PC-3 (cell line): ENCODE measurements at regions not wholly inside any gene's neighbourhood (a gene's known extent, or its start where the extent isn't known, plus 50 kb on each side); places are given as distances from the start of the nearest gene placed in this dataset.

ENCODE experiments used
- ATAC-seq: fragments of 200-7000 bp; cut with Tn5 transposase; 2 replicates; pipeline ENCODE4 v1.9.1; 2020; ENCODE audit warnings: mild to moderate bottlenecking, moderate library complexity
- BruUV-seq: library from RNA; stranded (reverse); fragments of 400-500 nt; replicated peaks from 2 replicates; lab custom pipeline; 2021; lab: Mats Ljungman, UMichigan
- CTCF ChIA-PET: fragments of 300-600 bp; sonication (Branson Sonifier 250); formaldehyde crosslinking; loops from one replicate; lab custom pipeline; 2022; ENCODE audit warnings: antibody characterized with exemption; lab: Charles Lee
- POLR2A ChIA-PET: fragments of 300-600 bp; sonication (Branson Sonifier 250); formaldehyde crosslinking; loops from one replicate; lab custom pipeline; 2022; ENCODE audit warnings: antibody characterized with exemption; ENCODE audit not compliant: unreplicated experiment; lab: Charles Lee
- DNase-seq: peaks from one replicate; pipeline ENCODE4 v3.0.0-alpha.2; 2015
- H2AFZ ChIP-seq: fragments of 300-600 bp; sonication (generic); 2 replicates; pipeline ENCODE4 v1.6.0; 2016; ENCODE audit warnings: antibody characterized with exemption, low read length
- H3F3A ChIP-seq: fragments of 300-600 bp; sonication (generic); one replicate; pipeline ENCODE4 v1.6.0; 2017; ENCODE audit warnings: antibody characterized with exemption, low read length, control low read depth, mild to moderate bottlenecking; ENCODE audit not compliant: unreplicated experiment
- H3K27ac ChIP-seq: fragments of 300-600 bp; sonication (generic); 2 replicates; pipeline ENCODE4 v1.5.1; 2016; ENCODE audit warnings: mild to moderate bottlenecking, low read length
- H3K27me3 ChIP-seq: fragments of 300-600 bp; sonication (generic); 2 replicates; pipeline ENCODE4 v1.6.1; 2016; ENCODE audit warnings: low read length, mixed read lengths
- H3K36me3 ChIP-seq: fragments of 300-600 bp; sonication (generic); 2 replicates; pipeline ENCODE4 v1.6.1; 2016; ENCODE audit warnings: low read depth, mixed run types, low read length, mixed read lengths
- H3K4me1 ChIP-seq: fragments of 300-600 bp; sonication (generic); 2 replicates; pipeline ENCODE4 v1.5.1; 2016; ENCODE audit warnings: low read length; ENCODE audit not compliant: insufficient read depth
- H3K4me2 ChIP-seq: fragments of 300-600 bp; sonication (generic); 2 replicates; pipeline ENCODE4 v1.6.0; 2016; ENCODE audit warnings: low read length
- H3K4me3 ChIP-seq: fragments of 300-600 bp; sonication (generic); 2 replicates; pipeline ENCODE4 v1.5.1; 2016; ENCODE audit warnings: mild to moderate bottlenecking, low read length, mixed read lengths
- H3K79me2 ChIP-seq: fragments of 300-600 bp; sonication (generic); 2 replicates; pipeline ENCODE4 v1.6.1; 2017; ENCODE audit warnings: low read length, mixed read lengths
- H3K9ac ChIP-seq: fragments of 300-600 bp; sonication (generic); 2 replicates; pipeline ENCODE4 v1.6.0; 2016; ENCODE audit warnings: mild to moderate bottlenecking, low read length
- H3K9me2 ChIP-seq: fragments of 300-600 bp; sonication (generic); replicated peaks from 2 replicates; pipeline ENCODE4 v1.6.1; 2016; ENCODE audit warnings: mixed run types, low read length, mixed read lengths
- H3K9me3 ChIP-seq: fragments of 300-600 bp; sonication (generic); 2 replicates; pipeline ENCODE4 v1.6.1; 2016; ENCODE audit warnings: low read length, mixed read lengths
- H4K20me1 ChIP-seq: fragments of 300-600 bp; sonication (generic); 2 replicates; pipeline ENCODE4 v1.6.1; 2016; ENCODE audit warnings: low read length, mixed read lengths
- EZH2 ChIP-seq: fragments of 300-600 bp; sonication (generic); IDR thresholded peaks from one replicate; pipeline ENCODE4 v1.6.1; 2017; ENCODE audit warnings: antibody characterized with exemption, mild to moderate bottlenecking, low read length; ENCODE audit not compliant: unreplicated experiment
- EZH2phosphoT487 ChIP-seq: fragments of 300-600 bp; sonication (generic); IDR thresholded peaks from 2 replicates; pipeline ENCODE4 v1.6.1; 2018; ENCODE audit warnings: mild to moderate bottlenecking, antibody characterized with exemption, low read length, borderline replicate concordance
- intact Hi-C: fragments of 100-400 bp; cut with micrococcal nuclease; formaldehyde crosslinking; loops from 2 replicates; pipeline ENCODE4 v1.9.0; 2023
- TF ChIP-seq, protein P1 (sequence below): fragments of 300-600 bp; sonication (generic); conservative IDR thresholded peaks from 2 replicates; pipeline ENCODE4 v1.5.1; 2017; ENCODE audit warnings: antibody characterized with exemption, low read depth, mild to moderate bottlenecking, low read length

DNA sequence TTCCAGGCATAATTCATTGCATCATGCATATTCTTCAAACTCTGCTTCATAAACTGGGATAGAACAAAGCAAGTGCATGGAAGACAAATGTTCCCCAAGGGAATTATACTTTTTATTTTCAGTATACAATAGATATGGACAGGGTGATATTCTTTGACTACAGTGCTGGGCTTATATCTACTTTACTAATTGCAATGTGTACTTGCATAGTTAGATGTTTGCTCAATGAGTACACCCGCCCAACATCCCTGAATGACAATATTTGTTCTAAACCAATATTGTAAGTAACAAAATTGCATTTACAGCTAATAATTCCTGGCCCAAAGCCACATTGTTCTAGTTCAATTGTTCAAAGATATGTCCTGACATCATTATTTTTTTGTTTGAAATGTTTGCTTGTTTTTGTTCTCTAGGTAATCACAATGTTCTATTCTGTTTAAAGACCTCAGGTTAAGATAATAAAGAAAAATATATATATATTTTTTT is 171.4 kb downstream of the PTN start:
- Histone ChIP-seq H3K4me3 (no peak overlapping the region), H3K4me2 (no peak overlapping the region), H3K27me3 (no peaks in the 10 kb centered on the region), H3K36me3 (no peaks in the 10 kb centered on the region), H3K9ac (no peak overlapping the region), H3K4me1 (no peaks in the 10 kb centered on the region), H3K27ac (no peak overlapping the region), H3K9me2 (no peaks in the 10 kb centered on the region), H4K20me1 (no peaks in the 10 kb centered on the region), H3K79me2 (no peaks in the 10 kb centered on the region), H2AFZ (no peak overlapping the region), H3K9me3 (no peaks in the 10 kb centered on the region), H3F3A (no peaks in the 10 kb centered on the region)
- TF ChIP-seq EZH2 (no peak), EZH2phosphoT487 (no peak)
- TF ChIP-seq, protein P1, sequence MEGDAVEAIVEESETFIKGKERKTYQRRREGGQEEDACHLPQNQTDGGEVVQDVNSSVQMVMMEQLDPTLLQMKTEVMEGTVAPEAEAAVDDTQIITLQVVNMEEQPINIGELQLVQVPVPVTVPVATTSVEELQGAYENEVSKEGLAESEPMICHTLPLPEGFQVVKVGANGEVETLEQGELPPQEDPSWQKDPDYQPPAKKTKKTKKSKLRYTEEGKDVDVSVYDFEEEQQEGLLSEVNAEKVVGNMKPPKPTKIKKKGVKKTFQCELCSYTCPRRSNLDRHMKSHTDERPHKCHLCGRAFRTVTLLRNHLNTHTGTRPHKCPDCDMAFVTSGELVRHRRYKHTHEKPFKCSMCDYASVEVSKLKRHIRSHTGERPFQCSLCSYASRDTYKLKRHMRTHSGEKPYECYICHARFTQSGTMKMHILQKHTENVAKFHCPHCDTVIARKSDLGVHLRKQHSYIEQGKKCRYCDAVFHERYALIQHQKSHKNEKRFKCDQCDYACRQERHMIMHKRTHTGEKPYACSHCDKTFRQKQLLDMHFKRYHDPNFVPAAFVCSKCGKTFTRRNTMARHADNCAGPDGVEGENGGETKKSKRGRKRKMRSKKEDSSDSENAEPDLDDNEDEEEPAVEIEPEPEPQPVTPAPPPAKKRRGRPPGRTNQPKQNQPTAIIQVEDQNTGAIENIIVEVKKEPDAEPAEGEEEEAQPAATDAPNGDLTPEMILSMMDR, result no peak
- intact Hi-C loops, result loop anchor here (1.0 kb wide), 2 partner anchors 30 to 174 kb away; no protein-coding TSS in a partner anchor
- peak; percentile 58 for DNase-seq
- CTCF ChIA-PET, result no interaction called here
- ATAC-seq, result peak; percentile 91
- BruUV-seq, result no TSS peak
- POLR2A ChIA-PET, result no interaction called here

DNA sequence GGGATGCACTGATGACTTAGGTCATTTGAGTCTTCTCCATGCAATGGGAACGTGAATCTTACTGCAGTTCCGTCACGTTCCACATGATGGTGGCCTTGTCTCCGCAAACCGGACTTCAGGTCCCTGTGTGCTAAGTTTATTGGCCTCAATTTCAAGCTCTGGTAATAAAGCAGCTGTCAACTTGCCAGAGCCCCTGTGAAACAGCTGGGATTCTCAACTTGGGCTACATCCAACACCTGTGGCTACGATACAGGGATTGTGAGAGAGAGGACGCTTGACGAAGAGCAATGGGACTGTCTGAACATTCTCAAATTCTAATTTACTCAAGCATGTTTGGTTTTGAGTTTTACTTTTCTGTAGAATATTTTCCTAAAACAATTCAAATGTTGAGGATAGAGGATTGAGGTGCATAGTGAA is 174.2 kb downstream of the PTN start:
- no peak overlapping the region for H3K9ac ChIP-seq
- H3K4me2 ChIP-seq, result no peak overlapping the region
- H3K4me1 ChIP-seq, result no peaks in the 10 kb centered on the region
- POLR2A ChIA-PET, result no interaction called here
- no peaks in the 10 kb centered on the region for H3K36me3 ChIP-seq
- no peaks in the 10 kb centered on the region for H3K27me3 ChIP-seq
- no TSS peak for BruUV-seq
- H3K9me3 ChIP-seq, result no peaks in the 10 kb centered on the region
- no peak overlapping the region for H2AFZ ChIP-seq
- no peaks in the 10 kb centered on the region for H3K79me2 ChIP-seq
- ATAC-seq (peak; percentile 75), DNase-seq (peak; percentile 68)
- H3K4me3 ChIP-seq, result no peak overlapping the region
- H4K20me1 ChIP-seq, result no peaks in the 10 kb centered on the region
- H3K27ac ChIP-seq, result no peak overlapping the region
- intact Hi-C loops, result loop anchor here (1.0 to 5.0 kb wide), 2 partner anchors 212 to 285 kb away; no protein-coding TSS in a partner anchor
- TF ChIP-seq EZH2, result no peak
- TF ChIP-seq, protein P1, result peak; percentile 71
- CTCF ChIA-PET, result interaction anchor here (0.6 to 0.8 kb wide), 2 partner anchors 285 to 434 kb away, joined by 3 to 5 read pairs; no protein-coding TSS in a partner anchor
- no peaks in the 10 kb centered on the region for H3K9me2 ChIP-seq
- no peaks in the 10 kb centered on the region for H3F3A ChIP-seq

DNA sequence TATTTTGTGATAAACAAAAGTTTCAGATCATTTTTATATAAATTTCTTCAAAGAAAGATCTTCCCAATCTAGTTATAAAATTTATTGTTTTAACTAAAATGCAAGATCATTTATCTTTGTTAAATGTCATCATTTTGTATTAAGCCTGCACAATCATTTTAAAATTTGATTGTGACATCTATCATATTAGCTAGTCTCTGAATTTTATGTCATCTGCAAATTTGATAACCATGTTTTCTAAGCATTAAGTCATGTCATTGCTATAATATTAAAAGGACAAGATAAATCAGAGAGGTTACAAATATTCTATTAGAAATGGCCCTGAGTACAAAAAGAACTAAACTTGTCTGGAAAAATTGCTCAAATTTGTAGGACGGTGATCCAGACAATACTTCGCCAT is 175.9 kb downstream of the PTN start:
- Histone ChIP-seq H3K4me3 (no peak overlapping the region), H3K9me3 (no peaks in the 10 kb centered on the region), H3K4me2 (no peak overlapping the region), H3K27ac (no peak overlapping the region), H3K9ac (no peak overlapping the region), H3K9me2 (no peaks in the 10 kb centered on the region), H3F3A (no peaks in the 10 kb centered on the region), H3K36me3 (no peaks in the 10 kb centered on the region), H3K4me1 (no peaks in the 10 kb centered on the region), H4K20me1 (no peaks in the 10 kb centered on the region), H2AFZ (no peak overlapping the region), H3K27me3 (no peaks in the 10 kb centered on the region), H3K79me2 (no peaks in the 10 kb centered on the region)
- intact Hi-C loops, result loop anchor here (5.0 kb wide), 1 partner anchor 210 kb away; no protein-coding TSS in a partner anchor
- CTCF ChIA-PET, result no interaction called here
- POLR2A ChIA-PET, result no interaction called here
- DNase-seq (no peak), ATAC-seq (no peak)
- TF ChIP-seq EZH2 (no peak), EZH2phosphoT487 (no peak)
- TF ChIP-seq, protein P1, result no peak
- no TSS peak for BruUV-seq
